ENCODE measurements at regions not wholly inside any gene's neighbourhood (a gene's known extent, or its start where the extent isn't known, plus 50 kb on each side); places are given as distances from the start of the nearest gene placed in this dataset.

GRCh38 chr17:36672403-36672918 lies 71.1 kb downstream of the MRM1 start:
- no peaks in the 10 kb centered on the region for H3K36me3 ChIP-seq
- no peak overlapping the region for H3K4me3 ChIP-seq
- peak overlapping the region; percentile 79 for H2AFZ ChIP-seq (replicated peaks)
- peaks cover 8% of the 10 kb centered on the region for H3F3A ChIP-seq (ENCODE audit: low read depth)
- TF ChIP-seq EZH2 (IDR thresholded peaks at IDR 0.05) (no peak), CTCF (IDR thresholded peaks at IDR 0.05) (no peak), EZH2phosphoT487 (IDR thresholded peaks at IDR 0.05) (no peak)
- Mint-ChIP-seq H3K36me3 (no peaks in the 10 kb centered on the region), H3K27ac (peak overlapping the region; percentile 13), H3K4me3 (no peak overlapping the region), H3K27me3 (ENCODE audit: insufficient read depth, low read depth) (peaks cover 7% of the 10 kb centered on the region), H3K4me1 (peaks cover 7% of the 10 kb centered on the region), H3K9me3 (no peaks in the 10 kb centered on the region)
- no peaks in the 10 kb centered on the region for H3K27me3 ChIP-seq
- DNase-seq (ENCODE audit: low spot score): peak; percentile 63
- peak overlapping the region; percentile 34 for H3K27ac ChIP-seq
- no peaks in the 10 kb centered on the region for H4K20me1 ChIP-seq (ENCODE audit: low read depth)
- H3K9ac ChIP-seq: no peak overlapping the region
- no peaks in the 10 kb centered on the region for H3K9me3 ChIP-seq (ENCODE audit: low read depth)
- no peaks in the 10 kb centered on the region for H3K79me2 ChIP-seq (ENCODE audit: low read depth)
- H3K4me2 ChIP-seq: peak overlapping the region; percentile 31
- peaks cover 10% of the 10 kb centered on the region for H3K4me1 ChIP-seq

GRCh38 chr17:36673068-36673467 lies 71.7 kb downstream of the MRM1 start:
- Histone ChIP-seq H4K20me1 (ENCODE audit: low read depth) (no peaks in the 10 kb centered on the region), H3K4me2 (peak overlapping the region; percentile 31), H3K4me1 (peaks cover 10% of the 10 kb centered on the region), H3K36me3 (no peaks in the 10 kb centered on the region), H3K9me3 (ENCODE audit: low read depth) (no peaks in the 10 kb centered on the region), H3F3A (ENCODE audit: low read depth) (peaks cover 8% of the 10 kb centered on the region), H3K9ac (no peak overlapping the region), H3K27ac (peak overlapping the region; percentile 34), H2AFZ (replicated peaks) (no peak overlapping the region), H3K4me3 (no peak overlapping the region), H3K79me2 (ENCODE audit: low read depth) (no peaks in the 10 kb centered on the region), H3K27me3 (no peaks in the 10 kb centered on the region)
- Mint-ChIP-seq H3K9me3 (no peaks in the 10 kb centered on the region), H3K27ac (peak overlapping the region; percentile 1), H3K4me1 (peaks cover 7% of the 10 kb centered on the region), H3K4me3 (no peak overlapping the region), H3K36me3 (no peaks in the 10 kb centered on the region), H3K27me3 (ENCODE audit: insufficient read depth, low read depth) (peaks cover 7% of the 10 kb centered on the region)
- DNase-seq (ENCODE audit: low spot score): no peak
- TF ChIP-seq EZH2 (IDR thresholded peaks at IDR 0.05) (no peak), EZH2phosphoT487 (IDR thresholded peaks at IDR 0.05) (no peak), CTCF (IDR thresholded peaks at IDR 0.05) (no peak)

- Mint-ChIP-seq H3K9me3 (no peaks in the 10 kb centered on the region), H3K4me3 (no peak overlapping the region), H3K36me3 (no peaks in the 10 kb centered on the region), H3K27me3 (ENCODE audit: insufficient read depth, low read depth) (peaks cover 11% of the 10 kb centered on the region), H3K27ac (no peak overlapping the region), H3K4me1 (peaks cover 7% of the 10 kb centered on the region)
- Histone ChIP-seq H3K79me2 (ENCODE audit: low read depth) (no peaks in the 10 kb centered on the region), H3K27me3 (no peaks in the 10 kb centered on the region), H3K4me2 (no peak overlapping the region), H3K36me3 (no peaks in the 10 kb centered on the region), H3F3A (ENCODE audit: low read depth) (peaks cover 8% of the 10 kb centered on the region), H3K4me1 (peaks cover 10% of the 10 kb centered on the region), H3K27ac (no peak overlapping the region), H4K20me1 (ENCODE audit: low read depth) (no peaks in the 10 kb centered on the region), H3K4me3 (no peak overlapping the region), H3K9ac (no peak overlapping the region), H2AFZ (replicated peaks) (no peak overlapping the region), H3K9me3 (ENCODE audit: low read depth) (no peaks in the 10 kb centered on the region)
- no peak for DNase-seq (ENCODE audit: low spot score)
- TF ChIP-seq EZH2phosphoT487 (IDR thresholded peaks at IDR 0.05) (no peak), EZH2 (IDR thresholded peaks at IDR 0.05) (no peak), CTCF (IDR thresholded peaks at IDR 0.05) (no peak)
These were observed 72.4 kb downstream of the MRM1 start for GRCh38 chr17:36673637-36674277.

Data from neural progenitor cell (in vitro differentiated cells).